ENCODE measurements at regions not wholly inside any gene's neighbourhood (a gene's known extent, or its start where the extent isn't known, plus 50 kb on each side); places are given as distances from the start of the nearest gene placed in this dataset.

- H3K4me3 ChIP-seq (replicated peaks in 1 of 2; ENCODE audit: low read depth in 1 of 2, low read length in 2 of 2), result no peak overlapping the region
- no peaks in the 10 kb centered on the region for H3K36me3 ChIP-seq (ENCODE audit: control insufficient read depth in 1 of 2, insufficient read depth in 2 of 2, low read length in 2 of 2)
- no peak for TF ChIP-seq EZH2phosphoT487 (IDR thresholded peaks at IDR 0.05; ENCODE audit: borderline replicate concordance)
- TF ChIP-seq ATF3 (IDR thresholded peaks at IDR 0.05), result no peak
- TF ChIP-seq ZNF274 (IDR thresholded peaks at IDR 0.05; ENCODE audit: low read depth, low read length), result no peak
- TF ChIP-seq JUND (IDR thresholded peaks at IDR 0.05), result no peak
- no peak for TF ChIP-seq RAD21 (IDR thresholded peaks at IDR 0.05; ENCODE audit: low read depth)
- no peak for TF ChIP-seq CBX3 (IDR thresholded peaks at IDR 0.05; ENCODE audit: low read depth)
- no peak for TF ChIP-seq SIN3A (IDR thresholded peaks at IDR 0.05; ENCODE audit: low read depth)
- no peak for TF ChIP-seq SP1 (IDR thresholded peaks at IDR 0.05; ENCODE audit: low read depth)
- no peak for TF ChIP-seq YY1 (IDR thresholded peaks at IDR 0.05; ENCODE audit: extremely low read depth, insufficient replicate concordance, low read depth, low read length)
- TF ChIP-seq REST (IDR thresholded peaks at IDR 0.05; ENCODE audit: low read depth), result no peak
- TF ChIP-seq ELF1 (IDR thresholded peaks at IDR 0.05; ENCODE audit: borderline replicate concordance, low read depth), result no peak
- no peak for TF ChIP-seq ZBTB33 (IDR thresholded peaks at IDR 0.05; ENCODE audit: extremely low read depth, insufficient replicate concordance, low read length)
- no peak for TF ChIP-seq CEBPB (IDR thresholded peaks at IDR 0.05; ENCODE audit: low read depth)
- TF ChIP-seq CTCF (IDR thresholded peaks at IDR 0.05 in 2 of 3, conservative IDR thresholded peaks at IDR 0.05 in 1 of 3; ENCODE audit: borderline replicate concordance in 1 of 3, insufficient read depth in 1 of 3, low read depth in 2 of 3, low read length in 2 of 3), result no peak
- TF ChIP-seq EZH2 (IDR thresholded peaks at IDR 0.05), result no peak
- TF ChIP-seq SRF (IDR thresholded peaks at IDR 0.05; ENCODE audit: low read depth), result no peak
- TF ChIP-seq ZFX (IDR thresholded peaks at IDR 0.05), result no peak
- TF ChIP-seq EGR1 (IDR thresholded peaks at IDR 0.05; ENCODE audit: low read depth), result no peak
- H3K9ac ChIP-seq (ENCODE audit: low read length), result no peak overlapping the region
- no peak overlapping the region for H2AFZ ChIP-seq (ENCODE audit: low read depth, low read length, poor library complexity, severe bottlenecking)
- intact Hi-C loops (cut with micrococcal nuclease), result no loop called here
- DNase-seq (ENCODE audit: low read depth, low spot score), result no peak
- ATAC-seq, result no peak
- no peaks in the 10 kb centered on the region for H4K20me1 ChIP-seq (ENCODE audit: insufficient read depth)
- CTCF ChIA-PET, result no interaction called here
- no peak overlapping the region for H3K4me2 ChIP-seq (ENCODE audit: low read length)
- no peaks in the 10 kb centered on the region for H3K27me3 ChIP-seq (ENCODE audit: insufficient read depth, low read length)
- peaks cover 0 to 3% of the 10 kb centered on the region in 2 experiments; a peak in 2 of 4 replicates for H3K9me3 ChIP-seq (ENCODE audit: control insufficient read depth in 1 of 2, insufficient read depth in 1 of 2, low read depth in 1 of 2, low read length in 2 of 2)
- POLR2A ChIA-PET, result no interaction called here
- H3K9me2 ChIP-seq (ENCODE audit: insufficient read depth), result no peaks in the 10 kb centered on the region
- H3K79me2 ChIP-seq (ENCODE audit: insufficient read depth, low read length), result no peaks in the 10 kb centered on the region
- H3K27ac ChIP-seq (ENCODE audit: low read depth, low read length), result no peak overlapping the region
- no TSS peak for BruUV-seq (replicated peaks)
- H3K4me1 ChIP-seq (ENCODE audit: control insufficient read depth in 1 of 2, insufficient read depth in 2 of 2, low read length in 2 of 2), result peaks cover 0 to 7% of the 10 kb centered on the region in 2 experiments; a peak in 2 of 4 replicates
- RAD21 ChIA-PET (ENCODE audit: low non-redundant PET in 1 of 2, low total read pairs in 2 of 2, uncharacterized antibody in 2 of 2, unreplicated experiment in 2 of 2), result no interaction called here
These were observed 220.8 kb upstream of the NFE2L3 start for GRCh38 chr7:25931156-25931555.

Measured in HCT116 (cell line).